HG03097 (cell line): ENCODE measurements at regions not wholly inside any gene's neighbourhood (a gene's known extent, or its start where the extent isn't known, plus 50 kb on each side); places are given as distances from the start of the nearest gene placed in this dataset.
"Not testable (repeated sequence)": the region's sequence is repeated elsewhere in the genome, so short reads cannot be mapped to it uniquely, and the experiment has no call there.

Source experiments
- ATAC-seq: cut with Tn5 transposase; IDR thresholded peaks from one replicate; pipeline ENCODE4 v1.9.1; 2021; ENCODE audit not compliant: unreplicated experiment, low FRiP score

GRCh38 chr1:228846952-228847351, 111.7 kb downstream of the RHOU start:
- ATAC-seq: no peak

- not testable (repeated sequence) for ATAC-seq
These were observed 112.2 kb downstream of the RHOU start for GRCh38 chr1:228847451-228847850.

- ATAC-seq: no peak
These were observed 113.1 kb downstream of the RHOU start for GRCh38 chr1:228848406-228848805.

- ATAC-seq: peak; percentile 76
These were observed 113.8 kb downstream of the RHOU start for GRCh38 chr1:228849011-228849541.

- ATAC-seq: no peak
These were observed 115.1 kb downstream of the RHOU start for GRCh38 chr1:228850141-228851100.

- ATAC-seq: no peak
These were observed 115.9 kb downstream of the RHOU start for GRCh38 chr1:228851193-228851592.

- no peak for ATAC-seq
These were observed 116.3 kb downstream of the RHOU start for GRCh38 chr1:228851618-228852017.

- ATAC-seq: no peak
These were observed 116.7 kb downstream of the RHOU start for GRCh38 chr1:228852024-228852423.

- no peak for ATAC-seq
These were observed 117.3 kb downstream of the RHOU start for GRCh38 chr1:228852511-228853088.

GRCh38 chr1:228853191-228853590, 117.9 kb downstream of the RHOU start:
- no peak for ATAC-seq

GRCh38 chr1:228853637-228854036, 118.4 kb downstream of the RHOU start:
- ATAC-seq: no peak

GRCh38 chr1:228854907-228855306, 119.6 kb downstream of the RHOU start:
- ATAC-seq: no peak

- no peak for ATAC-seq
These were observed 122.3 kb downstream of the RHOU start for GRCh38 chr1:228857611-228858010.

GRCh38 chr1:228860911-228861831, 125.9 kb downstream of the RHOU start:
- no peak for ATAC-seq

GRCh38 chr1:228861832-228862180, 126.5 kb downstream of the RHOU start:
- ATAC-seq: no peak

- no peak for ATAC-seq
These were observed 127.5 kb downstream of the RHOU start for GRCh38 chr1:228862542-228863505.

GRCh38 chr1:228863776-228864175, 128.5 kb downstream of the RHOU start:
- ATAC-seq: no peak

- ATAC-seq: no peak
These were observed 130.5 kb downstream of the RHOU start for GRCh38 chr1:228865627-228866330.

GRCh38 chr1:228866468-228866867, 131.2 kb downstream of the RHOU start:
- ATAC-seq: no peak
